Activated CD8-positive, alpha-beta T cell treated with anti-CD3 and anti-CD28 coated beads, Interleukin-2, amount 10 ng/mL, durations not matched to agents 7 days and 5 days (primary cell): ENCODE measurements at regions not wholly inside any gene's neighbourhood (a gene's known extent, or its start where the extent isn't known, plus 50 kb on each side); places are given as distances from the start of the nearest gene placed in this dataset.

Experiments
- ATAC-seq: fragments of 150-1000 bp; cut with Tn5 transposase; one replicate; pipeline ENCODE4 v1.10.0; 2021; ENCODE audit warnings: moderate library complexity
- CTCF ChIA-PET: fragments of 350-600 bp; sonication (Branson Sonifier 250); formaldehyde crosslinking; loops from one replicate; lab custom pipeline; 2021; ENCODE audit warnings: antibody characterized with exemption; lab: Charles Lee
- POLR2A ChIA-PET: fragments of 350-600 bp; sonication (Branson Sonifier 250); formaldehyde crosslinking; loops from one replicate; lab custom pipeline; 2021; ENCODE audit warnings: antibody characterized with exemption; lab: Charles Lee
- DNase-seq: peaks from one replicate; pipeline ENCODE4 v3.0.0-alpha.2; 2020
- H3K27ac Mint-ChIP-seq: one replicate; pipeline ENCODE4 v1.8.0; 2021; ENCODE audit warnings: mild to moderate bottlenecking, mixed read lengths
- H3K27me3 Mint-ChIP-seq: one replicate; pipeline ENCODE4 v1.8.0; 2021; ENCODE audit warnings: low read depth, mixed read lengths
- H3K36me3 Mint-ChIP-seq: one replicate; pipeline ENCODE4 v1.8.0; 2021; ENCODE audit warnings: low read depth, mixed read lengths
- H3K4me1 Mint-ChIP-seq: one replicate; pipeline ENCODE4 v1.8.0; 2021; ENCODE audit warnings: low read depth, mixed read lengths
- H3K4me3 Mint-ChIP-seq: one replicate; pipeline ENCODE4 v1.8.0; 2021; ENCODE audit warnings: mild to moderate bottlenecking, mixed read lengths
- H3K9me3 Mint-ChIP-seq: one replicate; pipeline ENCODE4 v1.8.0; 2022; ENCODE audit warnings: mixed read lengths; ENCODE audit not compliant: insufficient read depth

- no peak for ATAC-seq
These were observed 455.2 kb upstream of the ARPP21 start for GRCh38 chr3:35183927-35184675.

DNA sequence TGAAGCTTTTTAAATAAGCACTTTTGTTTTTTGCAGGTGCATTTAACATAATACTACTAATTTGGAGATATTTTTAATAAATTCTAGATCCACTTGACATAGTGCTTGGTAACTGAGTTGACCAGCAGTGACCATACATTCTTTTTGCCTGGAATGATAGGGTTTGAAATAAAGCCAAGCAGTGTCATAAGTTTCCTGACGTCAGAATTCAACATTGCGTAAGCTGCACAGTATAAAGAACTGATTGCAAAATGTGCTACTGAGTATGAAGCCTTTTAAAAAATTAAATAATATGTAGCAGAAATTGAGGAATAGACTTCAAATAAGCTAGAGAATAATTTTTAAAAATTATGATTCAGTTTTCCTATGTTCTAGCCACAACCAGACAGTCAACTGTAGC, 454.6 kb upstream of the ARPP21 start:
- H3K36me3 Mint-ChIP-seq = no peaks in the 10 kb centered on the region
- ATAC-seq (no peak), DNase-seq (no peak)
- H3K4me3 Mint-ChIP-seq = no peak overlapping the region
- POLR2A ChIA-PET = no interaction called here
- no peaks in the 10 kb centered on the region for H3K4me1 Mint-ChIP-seq
- no peak overlapping the region for H3K27ac Mint-ChIP-seq
- H3K27me3 Mint-ChIP-seq = no peaks in the 10 kb centered on the region
- CTCF ChIA-PET = no interaction called here
- H3K9me3 Mint-ChIP-seq = peaks cover 21% of the 10 kb centered on the region

More at GRCh38 chr3:35183927-35184675, 455.2 kb upstream of the ARPP21 start:
- DNase-seq = no peak
- Mint-ChIP-seq H3K36me3 (no peaks in the 10 kb centered on the region), H3K4me3 (no peak overlapping the region), H3K9me3 (peaks cover 21% of the 10 kb centered on the region), H3K4me1 (no peaks in the 10 kb centered on the region), H3K27ac (no peak overlapping the region), H3K27me3 (no peaks in the 10 kb centered on the region)
- POLR2A ChIA-PET = no interaction called here
- CTCF ChIA-PET = interaction anchor here (0.6 kb wide), 1 partner anchor 17 kb away, joined by 4 read pairs; no protein-coding TSS in a partner anchor

DNA sequence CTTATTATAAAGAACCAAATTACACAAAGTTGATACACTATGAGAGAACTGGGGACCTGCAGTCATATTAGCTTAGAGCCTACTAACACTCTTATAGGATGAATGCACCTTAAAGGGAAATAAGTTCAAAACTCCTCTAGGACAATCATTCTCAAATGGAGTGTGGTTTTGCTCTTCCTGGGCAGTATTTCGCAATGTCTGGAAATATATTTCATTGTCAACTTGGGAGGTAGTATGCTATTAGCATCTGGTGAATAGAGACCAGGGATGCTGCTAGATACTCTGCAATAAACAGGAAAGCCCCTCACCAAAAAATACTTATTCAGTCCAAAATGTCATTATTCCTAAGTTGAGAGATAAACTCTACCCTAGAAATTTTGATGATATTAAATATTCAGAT, 451.4 kb upstream of the ARPP21 start:
- POLR2A ChIA-PET = interaction anchor here (0.6 kb wide), 1 partner anchor 195 kb away, joined by 3 read pairs; no protein-coding TSS in a partner anchor
- Mint-ChIP-seq H3K27me3 (no peaks in the 10 kb centered on the region), H3K36me3 (no peaks in the 10 kb centered on the region), H3K9me3 (peaks cover 6% of the 10 kb centered on the region), H3K27ac (no peak overlapping the region), H3K4me3 (no peak overlapping the region), H3K4me1 (no peaks in the 10 kb centered on the region)
- CTCF ChIA-PET = no interaction called here
- no peak for DNase-seq
- no peak for ATAC-seq

GRCh38 chr3:35194666-35195065, 444.7 kb upstream of the ARPP21 start:
- H3K4me3 Mint-ChIP-seq = no peak overlapping the region
- ATAC-seq (no peak), DNase-seq (no peak)
- H3K9me3 Mint-ChIP-seq = no peaks in the 10 kb centered on the region
- no peaks in the 10 kb centered on the region for H3K4me1 Mint-ChIP-seq
- H3K27ac Mint-ChIP-seq = no peak overlapping the region
- no peaks in the 10 kb centered on the region for H3K36me3 Mint-ChIP-seq
- H3K27me3 Mint-ChIP-seq = no peaks in the 10 kb centered on the region
- ChIA-PET CTCF (no interaction called here), POLR2A (no interaction called here)

GRCh38 chr3:35198857-35199256, 440.5 kb upstream of the ARPP21 start:
- CTCF ChIA-PET = no interaction called here
- ATAC-seq (no peak), DNase-seq (no peak)
- H3K27ac Mint-ChIP-seq = no peak overlapping the region
- no peak overlapping the region for H3K4me3 Mint-ChIP-seq
- no peaks in the 10 kb centered on the region for H3K4me1 Mint-ChIP-seq
- POLR2A ChIA-PET = no interaction called here
- no peaks in the 10 kb centered on the region for H3K27me3 Mint-ChIP-seq
- H3K9me3 Mint-ChIP-seq = no peaks in the 10 kb centered on the region
- H3K36me3 Mint-ChIP-seq = no peaks in the 10 kb centered on the region

DNA sequence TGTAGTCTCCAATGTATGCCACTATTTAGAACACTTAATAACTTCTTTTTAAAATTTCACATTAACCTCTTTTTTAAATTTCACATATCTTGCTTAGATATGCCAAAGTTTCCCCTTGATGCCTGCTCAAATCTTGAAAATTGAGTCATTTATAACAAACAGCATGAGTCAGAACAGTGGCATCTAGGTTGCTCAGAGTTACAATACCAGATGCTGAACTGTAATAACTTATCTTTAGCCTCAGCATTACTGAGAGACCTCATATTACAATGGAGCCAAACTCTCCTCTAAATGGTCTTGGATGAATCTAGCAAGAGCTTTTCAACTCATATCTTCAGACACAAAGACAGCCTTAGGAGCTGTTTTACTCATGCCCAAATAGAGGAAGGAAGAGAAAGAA, 439.3 kb upstream of the ARPP21 start:
- Mint-ChIP-seq H3K4me3 (no peak overlapping the region), H3K27ac (no peak overlapping the region), H3K4me1 (no peaks in the 10 kb centered on the region), H3K9me3 (no peaks in the 10 kb centered on the region), H3K36me3 (no peaks in the 10 kb centered on the region), H3K27me3 (no peaks in the 10 kb centered on the region)
- CTCF ChIA-PET = no interaction called here
- no peak for DNase-seq
- no peak for ATAC-seq
- POLR2A ChIA-PET = no interaction called here

DNA sequence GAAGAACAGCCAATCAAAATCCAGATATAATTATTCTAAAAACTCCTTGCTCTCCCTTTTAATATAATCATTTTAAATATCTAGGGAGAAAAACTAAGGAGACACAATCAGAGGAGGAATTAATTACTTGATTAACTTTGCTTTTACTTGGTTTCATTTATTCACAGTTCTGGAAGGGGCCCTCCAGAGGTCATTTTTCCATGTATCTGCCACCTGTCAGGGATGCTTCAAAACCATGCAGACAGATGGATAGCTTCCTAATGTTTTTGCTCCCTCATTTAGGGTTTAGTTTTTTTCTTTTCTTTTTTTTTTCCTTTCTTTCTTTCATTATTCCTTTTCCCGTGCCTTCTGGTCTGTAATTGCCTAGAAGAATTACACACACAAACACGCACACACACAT, 438.1 kb upstream of the ARPP21 start:
- CTCF ChIA-PET = interaction anchor here (0.7 kb wide), 1 partner anchor 18 kb away, joined by 4 read pairs; no protein-coding TSS in a partner anchor
- H3K4me3 Mint-ChIP-seq = no peak overlapping the region

DNA sequence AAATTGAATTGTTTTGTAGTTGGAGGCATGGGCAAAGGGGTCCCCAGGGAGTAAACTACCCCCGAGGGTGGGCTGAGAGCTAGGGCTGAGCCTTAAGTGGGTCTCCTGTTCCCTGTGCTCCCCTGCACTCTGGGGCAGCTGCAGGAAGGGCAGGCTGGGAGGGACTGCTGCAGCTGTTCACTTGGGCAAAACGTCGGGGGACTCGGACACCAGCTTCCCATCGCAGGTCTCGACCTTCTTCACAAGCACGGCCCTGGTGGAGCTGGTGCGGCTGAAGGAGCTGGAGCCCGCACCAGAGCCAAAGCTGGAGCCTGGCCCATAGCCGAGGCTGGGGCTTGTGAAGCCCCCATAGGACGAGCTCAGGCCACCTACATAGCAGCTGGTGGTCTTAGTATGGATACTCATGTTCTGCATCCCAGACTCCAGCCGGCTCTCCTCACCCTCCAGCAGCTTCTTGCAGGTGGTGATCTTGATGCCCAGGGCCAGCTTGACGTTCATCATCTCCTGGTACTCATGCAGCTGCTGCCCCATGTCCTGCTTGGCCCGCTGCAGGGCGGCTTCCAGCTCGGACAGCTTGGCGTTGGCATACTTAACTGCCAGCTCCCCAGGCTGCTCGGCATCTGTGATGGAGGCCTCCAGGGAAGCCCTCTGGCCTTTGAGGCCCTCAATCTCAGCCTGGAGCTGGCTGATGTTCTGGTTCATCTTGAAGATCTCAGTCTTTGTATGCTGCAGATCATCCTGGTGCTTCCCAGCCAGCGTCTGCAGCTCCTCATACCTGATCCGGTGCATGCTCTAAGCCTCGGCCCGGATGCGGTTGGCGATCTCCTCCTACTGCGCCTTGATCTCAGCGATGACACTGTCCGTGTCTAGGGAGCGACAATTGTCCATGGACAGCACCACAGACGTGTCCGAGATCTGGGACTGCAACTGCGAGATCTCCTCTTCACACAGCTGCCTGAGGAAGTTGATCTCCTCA, 423.5 kb upstream of the ARPP21 start:
- no peak for DNase-seq

More for the DNA sequence above, 438.1 kb upstream of the ARPP21 start:
- Mint-ChIP-seq H3K36me3 (no peaks in the 10 kb centered on the region), H3K27me3 (no peaks in the 10 kb centered on the region), H3K27ac (no peak overlapping the region), H3K4me1 (no peaks in the 10 kb centered on the region), H3K9me3 (no peaks in the 10 kb centered on the region)
- POLR2A ChIA-PET = no interaction called here
- ATAC-seq (no peak), DNase-seq (no peak)

GRCh38 chr3:35216501-35217266, 422.6 kb upstream of the ARPP21 start:
- Mint-ChIP-seq H3K36me3 (no peaks in the 10 kb centered on the region), H3K9me3 (no peaks in the 10 kb centered on the region), H3K27ac (no peak overlapping the region), H3K27me3 (no peaks in the 10 kb centered on the region), H3K4me1 (no peaks in the 10 kb centered on the region), H3K4me3 (no peak overlapping the region)
- no peak for ATAC-seq
- no peak for DNase-seq
- POLR2A ChIA-PET = no interaction called here
- CTCF ChIA-PET = no interaction called here

More for the DNA sequence above, 423.5 kb upstream of the ARPP21 start:
- ChIA-PET POLR2A (no interaction called here), CTCF (no interaction called here)
- no peak overlapping the region for H3K4me3 Mint-ChIP-seq
- H3K27ac Mint-ChIP-seq = no peak overlapping the region
- H3K36me3 Mint-ChIP-seq = no peaks in the 10 kb centered on the region
- no peak for ATAC-seq
- H3K27me3 Mint-ChIP-seq = no peaks in the 10 kb centered on the region
- H3K4me1 Mint-ChIP-seq = no peaks in the 10 kb centered on the region
- no peaks in the 10 kb centered on the region for H3K9me3 Mint-ChIP-seq

- Mint-ChIP-seq H3K27me3 (no peaks in the 10 kb centered on the region), H3K4me1 (no peaks in the 10 kb centered on the region), H3K27ac (no peak overlapping the region), H3K36me3 (no peaks in the 10 kb centered on the region), H3K4me3 (no peak overlapping the region), H3K9me3 (no peaks in the 10 kb centered on the region)
- POLR2A ChIA-PET = no interaction called here
- ATAC-seq (no peak), DNase-seq (no peak)
- CTCF ChIA-PET = no interaction called here
These were observed 415.5 kb upstream of the ARPP21 start for GRCh38 chr3:35223632-35224394.
